ENCODE measurements at regions not wholly inside any gene's neighbourhood (a gene's known extent, or its start where the extent isn't known, plus 50 kb on each side); places are given as distances from the start of the nearest gene placed in this dataset.
A peak's percentile ranks its signal among the peaks of the same experiment; 100 is the strongest.

- FAIRE-seq (no peak), DNase-seq (ENCODE audit: low spot score) (no peak)
Measured at GRCh38 chr2:121043061-121043826, 241.8 kb downstream of the TFCP2L1 start.

GRCh38 chr2:121043827-121044222 lies 241.2 kb downstream of the TFCP2L1 start:
- DNase-seq (ENCODE audit: low spot score), result no peak
- FAIRE-seq, result no peak

GRCh38 chr2:121044412-121044811 lies 240.6 kb downstream of the TFCP2L1 start:
- FAIRE-seq, result no peak
- DNase-seq (ENCODE audit: low spot score), result no peak

- FAIRE-seq (no peak), DNase-seq (ENCODE audit: low spot score) (no peak)
Measured at GRCh38 chr2:121045245-121045644, 239.8 kb downstream of the TFCP2L1 start.

- peak; percentile 9 for DNase-seq (ENCODE audit: low spot score)
Measured at GRCh38 chr2:121046335-121046734, 238.7 kb downstream of the TFCP2L1 start.

GRCh38 chr2:121047383-121047782 lies 237.6 kb downstream of the TFCP2L1 start:
- no peak for FAIRE-seq
- DNase-seq (ENCODE audit: low spot score), result no peak

More at GRCh38 chr2:121046335-121046734, 238.7 kb downstream of the TFCP2L1 start:
- FAIRE-seq, result no peak

GRCh38 chr2:121049131-121049530 lies 235.9 kb downstream of the TFCP2L1 start:
- no peak for DNase-seq (ENCODE audit: low spot score)
- FAIRE-seq, result no peak

- DNase-seq (ENCODE audit: low spot score), result no peak
- FAIRE-seq, result no peak
Measured at GRCh38 chr2:121049950-121050585, 234.9 kb downstream of the TFCP2L1 start.

- DNase-seq (ENCODE audit: low spot score) (no peak), FAIRE-seq (no peak)
Measured at GRCh38 chr2:121051311-121051710, 233.7 kb downstream of the TFCP2L1 start.

GRCh38 chr2:121052023-121052422 lies 233.0 kb downstream of the TFCP2L1 start:
- no peak for DNase-seq (ENCODE audit: low spot score)
- no peak for FAIRE-seq

- DNase-seq (ENCODE audit: low spot score) (no peak), FAIRE-seq (no peak)
Measured at GRCh38 chr2:121052521-121052920, 232.5 kb downstream of the TFCP2L1 start.

- FAIRE-seq (no peak), DNase-seq (ENCODE audit: low spot score) (no peak)
Measured at GRCh38 chr2:121055088-121055487, 229.9 kb downstream of the TFCP2L1 start.

- DNase-seq (ENCODE audit: low spot score), result no peak
- no peak for FAIRE-seq
Measured at GRCh38 chr2:121055501-121055900, 229.5 kb downstream of the TFCP2L1 start.

GRCh38 chr2:121058852-121059558 lies 226.0 kb downstream of the TFCP2L1 start:
- no peak for DNase-seq (ENCODE audit: low spot score)

GRCh38 chr2:121059651-121060649 lies 225.1 kb downstream of the TFCP2L1 start:
- DNase-seq (ENCODE audit: low spot score), result no peak
- no peak for FAIRE-seq

More at GRCh38 chr2:121058852-121059558, 226.0 kb downstream of the TFCP2L1 start:
- no peak for FAIRE-seq

GRCh38 chr2:121061633-121062032 lies 223.4 kb downstream of the TFCP2L1 start:
- FAIRE-seq, result no peak
- DNase-seq (ENCODE audit: low spot score), result no peak

GRCh38 chr2:121063471-121063870 lies 221.5 kb downstream of the TFCP2L1 start:
- DNase-seq (ENCODE audit: low spot score) (peak; percentile 81), FAIRE-seq (peak; percentile 87)

GRCh38 chr2:121064186-121064585 lies 220.8 kb downstream of the TFCP2L1 start:
- FAIRE-seq (no peak), DNase-seq (ENCODE audit: low spot score) (no peak)

GRCh38 chr2:121065239-121065638 lies 219.8 kb downstream of the TFCP2L1 start:
- DNase-seq (ENCODE audit: low spot score) (no peak), FAIRE-seq (no peak)

- FAIRE-seq (no peak), DNase-seq (ENCODE audit: low spot score) (no peak)
Measured at GRCh38 chr2:121066526-121066925, 218.5 kb downstream of the TFCP2L1 start.

- FAIRE-seq, result no peak
- DNase-seq (ENCODE audit: low spot score), result no peak
Measured at GRCh38 chr2:121068851-121069250, 216.2 kb downstream of the TFCP2L1 start.

Data from RCC 7860 (cell line).